ENCODE measurements at regions not wholly inside any gene's neighbourhood (a gene's known extent, or its start where the extent isn't known, plus 50 kb on each side); places are given as distances from the start of the nearest gene placed in this dataset.

DNA sequence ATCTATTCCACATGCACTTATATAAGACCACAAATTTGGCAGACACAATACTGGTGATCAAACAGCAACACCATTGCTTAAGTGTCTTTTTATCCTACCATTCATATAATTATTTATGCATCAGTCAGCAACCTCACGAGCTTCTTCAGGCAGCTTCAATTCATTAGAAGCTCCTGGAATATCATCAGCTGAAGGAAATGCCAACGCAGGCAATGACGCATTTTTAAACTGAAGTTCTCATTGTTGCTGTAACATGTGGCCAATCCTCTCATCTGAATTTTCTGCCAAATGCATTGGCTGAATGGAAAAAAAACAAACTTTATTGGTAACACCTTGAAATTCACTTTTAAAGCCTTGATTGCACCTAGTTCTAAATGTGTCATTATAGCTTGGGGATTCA, 376.4 kb upstream of the RGMB start:
- FAIRE-seq = no peak
- TF ChIP-seq, protein P1, sequence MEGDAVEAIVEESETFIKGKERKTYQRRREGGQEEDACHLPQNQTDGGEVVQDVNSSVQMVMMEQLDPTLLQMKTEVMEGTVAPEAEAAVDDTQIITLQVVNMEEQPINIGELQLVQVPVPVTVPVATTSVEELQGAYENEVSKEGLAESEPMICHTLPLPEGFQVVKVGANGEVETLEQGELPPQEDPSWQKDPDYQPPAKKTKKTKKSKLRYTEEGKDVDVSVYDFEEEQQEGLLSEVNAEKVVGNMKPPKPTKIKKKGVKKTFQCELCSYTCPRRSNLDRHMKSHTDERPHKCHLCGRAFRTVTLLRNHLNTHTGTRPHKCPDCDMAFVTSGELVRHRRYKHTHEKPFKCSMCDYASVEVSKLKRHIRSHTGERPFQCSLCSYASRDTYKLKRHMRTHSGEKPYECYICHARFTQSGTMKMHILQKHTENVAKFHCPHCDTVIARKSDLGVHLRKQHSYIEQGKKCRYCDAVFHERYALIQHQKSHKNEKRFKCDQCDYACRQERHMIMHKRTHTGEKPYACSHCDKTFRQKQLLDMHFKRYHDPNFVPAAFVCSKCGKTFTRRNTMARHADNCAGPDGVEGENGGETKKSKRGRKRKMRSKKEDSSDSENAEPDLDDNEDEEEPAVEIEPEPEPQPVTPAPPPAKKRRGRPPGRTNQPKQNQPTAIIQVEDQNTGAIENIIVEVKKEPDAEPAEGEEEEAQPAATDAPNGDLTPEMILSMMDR (IDR thresholded peaks at IDR 0.05; ENCODE audit: insufficient read depth, missing control alignments) = no peak
- DNase-seq (ENCODE audit: insufficient read length, low spot score) = no peak

- DNase-seq (ENCODE audit: insufficient read length, low spot score) (no peak), FAIRE-seq (no peak)
These were observed 375.0 kb upstream of the RGMB start for GRCh38 chr5:98398465-98398864.

DNA sequence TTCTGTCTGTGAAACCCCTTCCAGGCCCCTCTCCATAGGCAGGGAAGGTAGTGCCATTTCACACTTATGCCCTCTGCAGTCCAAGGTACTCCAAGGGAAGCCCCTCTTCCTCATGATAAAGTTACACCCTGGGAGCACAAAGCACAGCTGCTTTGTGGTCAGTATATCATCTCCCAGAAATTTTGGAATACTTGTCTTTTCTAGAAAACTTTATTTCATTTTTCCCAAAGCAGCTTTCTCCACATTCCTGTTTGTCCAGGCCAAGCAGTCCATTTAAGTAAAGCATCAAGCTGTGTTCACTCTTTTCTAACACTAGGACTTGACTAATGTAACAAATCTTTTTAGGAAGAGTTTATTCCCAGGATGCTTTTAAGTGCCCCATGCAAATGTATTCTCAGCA, 371.8 kb upstream of the RGMB start:
- no peak for FAIRE-seq
- no peak for DNase-seq (ENCODE audit: insufficient read length, low spot score)
- TF ChIP-seq, protein P1 (IDR thresholded peaks at IDR 0.05; ENCODE audit: insufficient read depth, missing control alignments) = no peak

More at GRCh38 chr5:98398465-98398864, 375.0 kb upstream of the RGMB start:
- TF ChIP-seq, protein P1 (IDR thresholded peaks at IDR 0.05; ENCODE audit: insufficient read depth, missing control alignments) = no peak

- no peak for FAIRE-seq
- TF ChIP-seq, protein P1 (IDR thresholded peaks at IDR 0.05; ENCODE audit: insufficient read depth, missing control alignments) = no peak
- DNase-seq (ENCODE audit: insufficient read length, low spot score) = no peak
These were observed 371.3 kb upstream of the RGMB start for GRCh38 chr5:98402130-98402529.

- FAIRE-seq (no peak), DNase-seq (ENCODE audit: insufficient read length, low spot score) (no peak)
- TF ChIP-seq, protein P1 (IDR thresholded peaks at IDR 0.05; ENCODE audit: insufficient read depth, missing control alignments) = no peak
These were observed 370.3 kb upstream of the RGMB start for GRCh38 chr5:98403131-98403530.

- no peak for DNase-seq (ENCODE audit: insufficient read length, low spot score)
- TF ChIP-seq, protein P1 (IDR thresholded peaks at IDR 0.05; ENCODE audit: insufficient read depth, missing control alignments) = no peak
- FAIRE-seq = no peak
These were observed 358.5 kb upstream of the RGMB start for GRCh38 chr5:98414938-98415337.

- DNase-seq (ENCODE audit: insufficient read length, low spot score) (no peak), FAIRE-seq (no peak)
- TF ChIP-seq, protein P1 (IDR thresholded peaks at IDR 0.05; ENCODE audit: insufficient read depth, missing control alignments) = no peak
These were observed 357.8 kb upstream of the RGMB start for GRCh38 chr5:98415663-98416062.
